ENCODE measurements at regions not wholly inside any gene's neighbourhood (a gene's known extent, or its start where the extent isn't known, plus 50 kb on each side); places are given as distances from the start of the nearest gene placed in this dataset.

- peaks cover 11 to 12% of the 10 kb centered on the region in 2 donors for H3K9me3 Mint-ChIP-seq
- no peak for TF ChIP-seq CTCF (IDR thresholded peaks at IDR 0.05)
- intact Hi-C loops (cut with micrococcal nuclease) = no loop called here
- H3K36me3 Mint-ChIP-seq = no peaks in the 10 kb centered on the region
- Histone ChIP-seq H3K4me1 (ENCODE audit: control insufficient read depth, insufficient read depth, low read length) (no peaks in the 10 kb centered on the region), H3K9me3 (ENCODE audit: control insufficient read depth, insufficient read depth, low read length) (no peaks in the 10 kb centered on the region), H3K4me3 (ENCODE audit: low read length) (no peak overlapping the region), H3K27me3 (ENCODE audit: control insufficient read depth, insufficient read depth, low read length) (no peaks in the 10 kb centered on the region), H3K27ac (ENCODE audit: low read length) (no peak overlapping the region), H3K36me3 (ENCODE audit: control insufficient read depth, insufficient read depth, low read length) (no peaks in the 10 kb centered on the region)
- no peaks in the 10 kb centered on the region for H3K4me1 Mint-ChIP-seq
- 85% methylated on average over 2 of the region's 2 CpGs for WGBS (ENCODE audit: insufficient coverage)
- no peak overlapping the region for H3K4me3 Mint-ChIP-seq
- no peak for ATAC-seq
- DNase-seq = no peak
- H3K27me3 Mint-ChIP-seq (ENCODE audit: low read depth in 2 of 2) = no peaks in the 10 kb centered on the region
- H3K27ac Mint-ChIP-seq = no peak overlapping the region
These were observed 406.2 kb downstream of the MFSD1 start for GRCh38 chr3:159208050-159208449.

GRCh38 chr3:159209459-159209858 is 407.6 kb downstream of the MFSD1 start:
- ATAC-seq (no peak), DNase-seq (no peak)
- H3K36me3 ChIP-seq (ENCODE audit: control insufficient read depth, insufficient read depth, low read length) = no peaks in the 10 kb centered on the region
- Mint-ChIP-seq H3K27ac (no peak overlapping the region), H3K4me3 (no peak overlapping the region), H3K4me1 (no peaks in the 10 kb centered on the region), H3K27me3 (ENCODE audit: low read depth in 2 of 2) (no peaks in the 10 kb centered on the region), H3K36me3 (no peaks in the 10 kb centered on the region), H3K9me3 (peaks cover 7 to 8% of the 10 kb centered on the region in 2 donors)
- TF ChIP-seq CTCF (IDR thresholded peaks at IDR 0.05) = no peak
- H3K27ac ChIP-seq (ENCODE audit: low read length) = no peak overlapping the region
- no peaks in the 10 kb centered on the region for H3K4me1 ChIP-seq (ENCODE audit: control insufficient read depth, insufficient read depth, low read length)
- no peaks in the 10 kb centered on the region for H3K27me3 ChIP-seq (ENCODE audit: control insufficient read depth, insufficient read depth, low read length)
- H3K9me3 ChIP-seq (ENCODE audit: control insufficient read depth, insufficient read depth, low read length) = no peaks in the 10 kb centered on the region
- intact Hi-C loops (cut with micrococcal nuclease) = no loop called here
- 72% methylated on average over 4 of the region's 4 CpGs for WGBS (ENCODE audit: insufficient coverage)
- no peak overlapping the region for H3K4me3 ChIP-seq (ENCODE audit: low read length)

- no peak overlapping the region for H3K27ac Mint-ChIP-seq
- H3K36me3 Mint-ChIP-seq = no peaks in the 10 kb centered on the region
These were observed 408.5 kb downstream of the MFSD1 start for GRCh38 chr3:159210336-159210735.

More at GRCh38 chr3:159210336-159210735, 408.5 kb downstream of the MFSD1 start:
- TF ChIP-seq CTCF (IDR thresholded peaks at IDR 0.05) = no peak
- ATAC-seq = no peak
- intact Hi-C loops (cut with micrococcal nuclease) = no loop called here
- H3K4me1 ChIP-seq (ENCODE audit: control insufficient read depth, insufficient read depth, low read length) = no peaks in the 10 kb centered on the region
- Mint-ChIP-seq H3K4me1 (no peaks in the 10 kb centered on the region), H3K9me3 (peaks cover 7 to 8% of the 10 kb centered on the region in 2 donors), H3K27me3 (ENCODE audit: low read depth in 2 of 2) (no peaks in the 10 kb centered on the region), H3K4me3 (no peak overlapping the region)
- H3K27me3 ChIP-seq (ENCODE audit: control insufficient read depth, insufficient read depth, low read length) = no peaks in the 10 kb centered on the region
- no peak for DNase-seq
- WGBS (ENCODE audit: insufficient coverage) = 100% methylated on average over 1 of the region's 1 CpG
- no peak overlapping the region for H3K27ac ChIP-seq (ENCODE audit: low read length)
- H3K9me3 ChIP-seq (ENCODE audit: control insufficient read depth, insufficient read depth, low read length) = no peaks in the 10 kb centered on the region
- H3K36me3 ChIP-seq (ENCODE audit: control insufficient read depth, insufficient read depth, low read length) = no peaks in the 10 kb centered on the region
- no peak overlapping the region for H3K4me3 ChIP-seq (ENCODE audit: low read length)

All from natural killer cell (primary cell).